ENCODE measurements at regions not wholly inside any gene's neighbourhood (a gene's known extent, or its start where the extent isn't known, plus 50 kb on each side); places are given as distances from the start of the nearest gene placed in this dataset.

GRCh38 chr2:94758546-94758945, 112.7 kb upstream of the TEKT4 start:
- Mint-ChIP-seq H3K27ac (no peak overlapping the region; a peak in 1 of 7 replicates), H3K4me3 (no peak overlapping the region)

More at GRCh38 chr2:94758546-94758945, 112.7 kb upstream of the TEKT4 start:
- no peak overlapping the region for H2BK120ac ChIP-seq (ENCODE audit: low read depth, low read length, poor library complexity, severe bottlenecking)
- no peaks in the 10 kb centered on the region for H3K79me1 ChIP-seq (ENCODE audit: insufficient read depth, low read depth, low read length, poor library complexity, severe bottlenecking)
- no CpG with 5 or more reads among the region's 5 CpGs for WGBS (ENCODE audit: extremely low coverage, insufficient read length, low lambda C conversion rate)
- no peak overlapping the region for H2BK15ac ChIP-seq (ENCODE audit: low read depth, low read length)
- Mint-ChIP-seq H3K36me3 (ENCODE audit: insufficient read depth in 1 of 3, low read depth in 3 of 3) (peaks cover 20 to 32% (median 21%) of the 10 kb centered on the region in 3 experiments), H3K9me3 (peaks cover 91 to 96% of the 10 kb centered on the region in 2 experiments), H3K27me3 (ENCODE audit: low read depth) (no peaks in the 10 kb centered on the region; the same call in 1 of the 2 replicates), H3K4me1 (no peaks in the 10 kb centered on the region)
- H2BK20ac ChIP-seq (ENCODE audit: low read depth, low read length, poor library complexity, severe bottlenecking), result no peak overlapping the region
- H3K9me3 ChIP-seq (ENCODE audit: control insufficient read depth, low read depth, low read length), result peaks cover 93% of the 10 kb centered on the region
- no peak overlapping the region for H2AK5ac ChIP-seq (ENCODE audit: insufficient read length, low read length)
- H3T11ph ChIP-seq (ENCODE audit: low read length), result no peak overlapping the region
- no peaks in the 10 kb centered on the region for H3K27me3 ChIP-seq (ENCODE audit: insufficient read depth, low read length)
- H3K23me2 ChIP-seq (ENCODE audit: insufficient read length, low read depth, low read length, poor library complexity, severe bottlenecking), result no peaks in the 10 kb centered on the region
- H2BK5ac ChIP-seq (ENCODE audit: insufficient read length, low read length), result no peak overlapping the region
- no peak overlapping the region for H3K56ac ChIP-seq (ENCODE audit: insufficient read length, low read depth, low read length)
- no peak overlapping the region for H3K27ac ChIP-seq (ENCODE audit: insufficient read length, low read depth, low read length)
- DNase-seq, result no peak
- H3K4me1 ChIP-seq (ENCODE audit: insufficient read depth, low read length), result no peaks in the 10 kb centered on the region
- no peak overlapping the region for H4K8ac ChIP-seq (replicated peaks; ENCODE audit: insufficient read length, low read depth, low read length)
- no peaks in the 10 kb centered on the region for H4K20me1 ChIP-seq (ENCODE audit: control insufficient read depth, insufficient read depth, insufficient read length)
- no peaks in the 10 kb centered on the region for H3K79me2 ChIP-seq (ENCODE audit: insufficient read depth, low read length)
- no peak for TF ChIP-seq CTCF (conservative IDR thresholded peaks at IDR 0.05)
- H3K4ac ChIP-seq (ENCODE audit: low read depth, low read length), result no peak overlapping the region
- H3K14ac ChIP-seq (ENCODE audit: insufficient read depth, low read length), result no peak overlapping the region
- no peak overlapping the region for H3K23ac ChIP-seq (ENCODE audit: insufficient read length, low read depth, low read length)
- no peak overlapping the region for H4K5ac ChIP-seq (ENCODE audit: insufficient read length, low read depth, low read length)
- H3K9ac ChIP-seq (ENCODE audit: extremely low read depth, insufficient read length, low read length), result no peak overlapping the region
- no peak overlapping the region for H2AFZ ChIP-seq (ENCODE audit: low read length)
- H4K91ac ChIP-seq (ENCODE audit: insufficient read length, low read depth, low read length), result no peak overlapping the region
- no peak overlapping the region for H2BK12ac ChIP-seq (ENCODE audit: insufficient read length, low read depth, low read length)
- no peak overlapping the region for H3K18ac ChIP-seq (ENCODE audit: insufficient read length, low read depth, low read length)
- no peak overlapping the region for H3K4me2 ChIP-seq (ENCODE audit: insufficient read depth, insufficient read length, low read length)
